HL-60 (cell line): ENCODE measurements at regions not wholly inside any gene's neighbourhood (a gene's known extent, or its start where the extent isn't known, plus 50 kb on each side); places are given as distances from the start of the nearest gene placed in this dataset.

ENCODE experiments used
- CTCF ChIP-seq: IDR thresholded peaks from one replicate; pipeline ENCODE4 v1.5.1; 2011; ENCODE audit warnings: low read length, control low read depth, inconsistent platforms; ENCODE audit not compliant: insufficient read depth
- GABPA ChIP-seq: IDR thresholded peaks from 2 replicates; pipeline ENCODE4 v1.6.1; 2012; ENCODE audit warnings: low read depth
- REST ChIP-seq: IDR thresholded peaks from 2 replicates; pipeline ENCODE4 v1.6.1; 2012; ENCODE audit warnings: low read depth; ENCODE audit not compliant: insufficient replicate concordance

- TF ChIP-seq CTCF (no peak), GABPA (no peak), REST (no peak)
These were observed 168.2 kb upstream of the PPP3CA start for GRCh38 chr4:101515566-101515965.
